LHCN-M2 (cell line): ENCODE measurements at regions not wholly inside any gene's neighbourhood (a gene's known extent, or its start where the extent isn't known, plus 50 kb on each side); places are given as distances from the start of the nearest gene placed in this dataset.
"Not testable (repeated sequence)": the region's sequence is repeated elsewhere in the genome, so short reads cannot be mapped to it uniquely, and the experiment has no call there.

Experiments used
- DNase-seq: peaks from one replicate; pipeline ENCODE4 v3.0.0-alpha.2; 2012; ENCODE audit warnings: low read depth

GRCh38 chr1:90296327-90296726 lies 301.4 kb downstream of the ZNF326 start:
- DNase-seq: no peak

GRCh38 chr1:90295534-90295933 lies 300.6 kb downstream of the ZNF326 start:
- no peak for DNase-seq

GRCh38 chr1:90291431-90292216 lies 296.7 kb downstream of the ZNF326 start:
- DNase-seq: no peak

- DNase-seq: no peak
Measured at GRCh38 chr1:90282811-90283210, 287.9 kb downstream of the ZNF326 start.

- DNase-seq: not testable (repeated sequence)
Measured at GRCh38 chr1:90281886-90282285, 287.0 kb downstream of the ZNF326 start.

GRCh38 chr1:90277270-90277669 lies 282.4 kb downstream of the ZNF326 start:
- no peak for DNase-seq

GRCh38 chr1:90274376-90274775 lies 279.5 kb downstream of the ZNF326 start:
- DNase-seq: no peak

GRCh38 chr1:90273241-90273774 lies 278.4 kb downstream of the ZNF326 start:
- no peak for DNase-seq

GRCh38 chr1:90262791-90263190 lies 267.9 kb downstream of the ZNF326 start:
- no peak for DNase-seq

GRCh38 chr1:90262286-90262685 lies 267.4 kb downstream of the ZNF326 start:
- DNase-seq: no peak

GRCh38 chr1:90246069-90246468 lies 251.2 kb downstream of the ZNF326 start:
- no peak for DNase-seq

GRCh38 chr1:90236493-90236892 lies 241.6 kb downstream of the ZNF326 start:
- no peak for DNase-seq

- no peak for DNase-seq
Measured at GRCh38 chr1:90223401-90223800, 228.5 kb downstream of the ZNF326 start.

- no peak for DNase-seq
Measured at GRCh38 chr1:90220941-90221693, 226.2 kb downstream of the ZNF326 start.

- DNase-seq: no peak
Measured at GRCh38 chr1:90220496-90220895, 225.6 kb downstream of the ZNF326 start.

- DNase-seq: not testable (repeated sequence)
Measured at GRCh38 chr1:90219166-90219871, 224.4 kb downstream of the ZNF326 start.

GRCh38 chr1:90210633-90211491 lies 216.0 kb downstream of the ZNF326 start:
- no peak for DNase-seq

GRCh38 chr1:90208949-90209348 lies 214.0 kb downstream of the ZNF326 start:
- DNase-seq: no peak

- DNase-seq: no peak
Measured at GRCh38 chr1:90206260-90206659, 211.3 kb downstream of the ZNF326 start.

- no peak for DNase-seq
Measured at GRCh38 chr1:90204780-90205179, 209.9 kb downstream of the ZNF326 start.

GRCh38 chr1:90204023-90204590 lies 209.2 kb downstream of the ZNF326 start:
- DNase-seq: no peak
